WERI-Rb-1 (cell line): ENCODE measurements at regions not wholly inside any gene's neighbourhood (a gene's known extent, or its start where the extent isn't known, plus 50 kb on each side); places are given as distances from the start of the nearest gene placed in this dataset.

ENCODE experiments used
- DNase-seq: peaks from one replicate; pipeline ENCODE4 v3.0.0-alpha.2; 2020
- H3K27ac ChIP-seq: fragments of 250-450 bp; sonication (Bioruptor Pico); 2 replicates; pipeline ENCODE4 v1.5.1; 2020; ENCODE audit warnings: mild to moderate bottlenecking, moderate library complexity
- H3K27me3 ChIP-seq: fragments of 250-450 bp; sonication (Bioruptor Pico); 2 replicates; pipeline ENCODE4 v1.5.1; 2021; ENCODE audit warnings: mild to moderate bottlenecking, low read depth, moderate library complexity; ENCODE audit not compliant: insufficient read depth, severe bottlenecking
- H3K36me3 ChIP-seq: fragments of 250-450 bp; sonication (Bioruptor Pico); 2 replicates; pipeline ENCODE4 v1.5.1; 2020; ENCODE audit warnings: mild to moderate bottlenecking, moderate library complexity
- H3K4me3 ChIP-seq: 2 replicates; pipeline ENCODE4 v1.5.1; 2011; ENCODE audit warnings: low read depth, mild to moderate bottlenecking, control low read depth, low read length
- H3K9me3 ChIP-seq: fragments of 250-450 bp; sonication (Bioruptor Pico); 2 replicates; pipeline ENCODE4 v1.5.1; 2021; ENCODE audit warnings: mild to moderate bottlenecking, moderate library complexity; ENCODE audit not compliant: severe bottlenecking
- CTCF ChIP-seq: IDR thresholded peaks from 2 replicates; pipeline ENCODE4 v1.5.1; 2011; ENCODE audit warnings: low read depth, mild to moderate bottlenecking, control low read depth, inconsistent platforms, low read length

- DNase-seq, result no peak
- no peaks in the 10 kb centered on the region for H3K9me3 ChIP-seq
- H3K4me3 ChIP-seq, result no peak overlapping the region
- peaks cover 78% of the 10 kb centered on the region for H3K27me3 ChIP-seq
- no peaks in the 10 kb centered on the region for H3K36me3 ChIP-seq
- no peak overlapping the region for H3K27ac ChIP-seq
- no peak for TF ChIP-seq CTCF
Observed at GRCh38 chr7:153524070-153524601, 528.1 kb upstream of the DPP6 start.

GRCh38 chr7:153529100-153529499 lies 523.1 kb upstream of the DPP6 start:
- Histone ChIP-seq H3K36me3 (no peaks in the 10 kb centered on the region), H3K4me3 (no peak overlapping the region), H3K27ac (no peak overlapping the region), H3K9me3 (no peaks in the 10 kb centered on the region), H3K27me3 (peaks cover 76% of the 10 kb centered on the region)
- TF ChIP-seq CTCF, result no peak
- DNase-seq, result no peak

GRCh38 chr7:153529651-153530165 lies 522.5 kb upstream of the DPP6 start:
- H3K27me3 ChIP-seq, result peaks cover 81% of the 10 kb centered on the region
- no peak for TF ChIP-seq CTCF
- H3K9me3 ChIP-seq, result no peaks in the 10 kb centered on the region

DNA sequence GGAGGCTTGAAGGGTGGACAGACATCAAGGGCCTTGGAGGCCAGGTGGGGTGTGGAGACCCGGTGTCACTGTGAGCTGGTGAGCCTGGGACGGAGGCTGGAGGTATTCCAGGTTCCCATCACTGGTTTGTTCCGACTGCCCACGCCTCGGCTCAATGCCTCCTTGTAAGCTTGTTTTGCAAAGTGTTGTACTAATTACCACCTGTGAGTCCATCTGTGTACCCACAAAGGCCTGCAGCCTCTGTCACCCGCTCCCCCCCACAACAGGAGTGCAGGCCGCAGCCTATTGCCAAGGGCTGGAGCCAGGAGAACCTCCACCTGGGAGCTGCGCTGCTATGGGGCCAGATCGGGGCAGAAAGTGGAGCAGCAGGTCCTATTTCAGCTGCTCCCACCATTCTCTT lies 521.8 kb upstream of the DPP6 start:
- no peak for DNase-seq
- Histone ChIP-seq H3K4me3 (no peak overlapping the region), H3K9me3 (no peaks in the 10 kb centered on the region), H3K27ac (no peak overlapping the region), H3K36me3 (no peaks in the 10 kb centered on the region), H3K27me3 (peaks cover 81% of the 10 kb centered on the region)
- no peak for TF ChIP-seq CTCF

More at GRCh38 chr7:153529651-153530165, 522.5 kb upstream of the DPP6 start:
- H3K36me3 ChIP-seq, result no peaks in the 10 kb centered on the region
- DNase-seq, result no peak
- no peak overlapping the region for H3K4me3 ChIP-seq
- H3K27ac ChIP-seq, result no peak overlapping the region

DNA sequence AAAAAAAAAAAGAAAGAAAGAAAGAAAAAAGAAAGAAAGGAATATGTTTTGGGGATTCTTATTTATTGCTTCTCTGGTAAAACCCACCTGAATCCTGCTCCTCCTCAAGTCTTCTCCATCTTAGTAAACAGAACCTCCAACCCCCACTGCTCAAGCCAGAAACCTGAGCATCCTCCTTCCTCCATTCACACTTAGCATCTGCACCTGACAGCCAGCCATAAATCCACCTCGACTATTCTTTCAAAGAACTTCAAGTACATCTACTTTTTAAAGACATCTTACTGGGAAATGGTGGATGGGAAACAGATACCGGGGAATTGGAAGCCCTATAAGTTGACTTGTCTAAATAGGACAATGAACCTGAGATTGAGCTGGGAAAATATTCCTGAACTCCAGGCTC lies 519.9 kb upstream of the DPP6 start:
- no peak for DNase-seq
- H3K9me3 ChIP-seq, result no peaks in the 10 kb centered on the region
- H3K27ac ChIP-seq, result no peak overlapping the region
- no peaks in the 10 kb centered on the region for H3K36me3 ChIP-seq
- peaks cover 77% of the 10 kb centered on the region for H3K27me3 ChIP-seq
- H3K4me3 ChIP-seq, result no peak overlapping the region
- no peak for TF ChIP-seq CTCF

GRCh38 chr7:153537271-153537670 lies 514.9 kb upstream of the DPP6 start:
- H3K27ac ChIP-seq, result no peak overlapping the region
- no peak overlapping the region for H3K4me3 ChIP-seq
- no peaks in the 10 kb centered on the region for H3K9me3 ChIP-seq
- no peaks in the 10 kb centered on the region for H3K36me3 ChIP-seq
- TF ChIP-seq CTCF, result no peak
- no peak for DNase-seq
- H3K27me3 ChIP-seq, result peaks cover 79% of the 10 kb centered on the region
